ENCODE measurements at regions not wholly inside any gene's neighbourhood (a gene's known extent, or its start where the extent isn't known, plus 50 kb on each side); places are given as distances from the start of the nearest gene placed in this dataset.

DNA sequence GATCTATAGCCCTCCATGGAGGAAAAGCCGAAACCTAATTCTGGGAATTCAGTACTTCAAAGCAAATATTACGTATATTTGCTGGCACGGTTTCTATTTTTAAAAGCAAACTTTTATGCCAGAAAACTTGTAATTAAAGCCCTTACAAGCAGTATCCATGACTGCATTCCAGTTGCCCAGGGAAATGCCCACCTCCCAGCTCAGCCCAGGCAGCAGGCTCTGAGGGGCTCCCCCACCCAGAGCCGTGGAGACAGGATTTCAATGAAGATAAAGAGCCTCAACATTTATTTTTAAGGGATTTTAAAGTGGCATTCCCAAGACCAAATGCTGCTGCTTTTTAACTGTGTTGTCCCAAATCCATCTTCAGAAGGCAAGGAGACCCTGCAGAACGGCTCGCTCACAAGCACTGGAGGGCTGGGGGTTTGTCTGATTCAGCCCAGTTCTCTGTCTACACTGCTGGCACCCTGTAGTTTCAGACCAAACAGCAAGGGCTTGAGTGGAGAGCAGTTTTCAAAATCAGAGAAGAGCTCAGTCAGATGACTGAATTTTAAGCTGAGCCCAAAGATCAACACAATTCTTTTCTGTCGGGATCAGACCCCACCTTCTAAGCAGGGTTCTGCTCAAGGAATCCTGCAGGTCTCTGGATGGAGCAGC is 105.1 kb downstream of the KCNF1 start:
- no peak for DNase-seq (ENCODE audit: low read depth)

DNA sequence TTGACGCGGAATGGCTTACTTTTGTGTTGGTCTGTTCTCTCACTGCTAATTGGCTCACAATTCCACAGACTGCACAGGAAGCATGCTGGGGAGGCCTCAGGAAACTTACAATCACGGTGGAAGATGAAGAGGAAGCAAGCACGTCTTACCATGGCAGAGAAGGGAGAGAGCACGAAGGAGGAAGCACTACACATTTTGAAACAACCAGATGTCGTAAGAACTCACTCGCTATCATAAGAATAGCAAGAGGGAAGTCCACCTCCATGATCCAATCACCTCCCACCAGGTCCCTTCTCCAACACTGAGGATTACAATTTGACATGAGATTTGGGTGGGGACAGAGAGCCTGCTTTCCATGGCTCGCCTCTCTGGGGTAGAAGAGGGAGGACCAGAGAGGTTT is 106.2 kb downstream of the KCNF1 start:
- DNase-seq (ENCODE audit: low read depth): no peak

DNA sequence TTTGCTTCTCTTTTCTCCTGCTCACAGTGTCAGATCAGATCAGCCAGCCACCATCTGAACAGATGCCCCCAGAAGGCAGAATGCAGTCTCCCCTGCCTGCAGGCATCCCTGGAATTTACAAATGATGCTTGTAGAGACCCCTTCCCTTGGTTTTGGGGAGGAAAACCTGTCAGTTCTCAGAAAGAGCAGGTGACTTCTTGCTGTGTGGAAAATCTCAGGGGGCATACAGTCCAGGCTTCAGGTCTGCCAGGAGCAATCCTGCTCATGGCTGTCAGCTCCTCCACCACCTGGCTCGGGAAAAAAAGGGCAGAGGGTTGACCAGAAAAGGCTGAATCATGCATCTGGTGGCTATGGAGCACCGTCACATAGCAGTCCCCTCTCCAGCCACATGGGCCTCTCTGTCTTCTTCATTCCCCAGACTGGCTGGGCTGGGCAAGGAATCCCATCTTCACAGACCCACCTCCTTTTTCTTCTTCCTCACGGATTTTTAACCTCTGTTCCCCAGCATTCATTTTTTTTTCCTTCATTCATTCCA is 107.0 kb downstream of the KCNF1 start:
- no peak for DNase-seq (ENCODE audit: low read depth)

DNA sequence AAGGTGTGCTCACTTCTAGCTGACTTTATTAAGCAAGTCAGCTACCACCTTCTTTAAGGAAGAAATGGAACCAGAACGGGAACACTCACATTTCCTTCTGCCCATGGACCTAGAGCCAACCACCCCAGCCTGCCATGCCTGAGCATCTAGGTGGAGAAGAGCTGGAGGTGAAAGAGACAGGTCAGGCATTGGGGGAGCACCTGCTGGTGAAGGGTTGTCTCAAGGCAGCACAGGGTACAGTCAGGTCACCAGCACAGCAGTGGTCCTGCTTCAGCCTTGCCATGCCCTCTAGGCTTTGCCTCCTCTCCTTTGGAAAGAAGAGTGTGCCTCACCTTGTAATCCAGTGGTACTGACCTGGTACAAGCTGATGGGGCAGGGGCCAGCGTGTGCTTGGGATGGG is 107.9 kb downstream of the KCNF1 start:
- DNase-seq (ENCODE audit: low read depth): no peak

DNA sequence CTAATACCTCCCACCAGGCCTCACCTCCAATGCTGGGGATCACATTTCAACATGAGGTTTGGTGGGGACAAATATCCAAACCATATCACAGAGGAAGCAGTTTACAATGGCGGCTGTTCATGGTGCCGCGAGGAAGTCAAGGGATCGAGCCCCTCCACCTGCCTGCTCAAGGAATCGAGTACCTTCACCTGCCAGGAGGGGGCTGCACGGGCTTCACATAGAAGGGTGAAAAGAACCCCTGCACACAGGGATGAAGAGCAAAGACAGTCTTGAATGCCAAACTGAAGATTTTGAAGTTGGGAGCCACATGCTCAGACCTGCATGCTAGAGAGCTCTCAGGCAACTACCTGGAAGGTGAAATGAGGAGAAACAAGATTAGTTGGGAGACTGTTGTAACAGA is 110.3 kb downstream of the KCNF1 start:
- no peak for DNase-seq (ENCODE audit: low read depth)

DNA sequence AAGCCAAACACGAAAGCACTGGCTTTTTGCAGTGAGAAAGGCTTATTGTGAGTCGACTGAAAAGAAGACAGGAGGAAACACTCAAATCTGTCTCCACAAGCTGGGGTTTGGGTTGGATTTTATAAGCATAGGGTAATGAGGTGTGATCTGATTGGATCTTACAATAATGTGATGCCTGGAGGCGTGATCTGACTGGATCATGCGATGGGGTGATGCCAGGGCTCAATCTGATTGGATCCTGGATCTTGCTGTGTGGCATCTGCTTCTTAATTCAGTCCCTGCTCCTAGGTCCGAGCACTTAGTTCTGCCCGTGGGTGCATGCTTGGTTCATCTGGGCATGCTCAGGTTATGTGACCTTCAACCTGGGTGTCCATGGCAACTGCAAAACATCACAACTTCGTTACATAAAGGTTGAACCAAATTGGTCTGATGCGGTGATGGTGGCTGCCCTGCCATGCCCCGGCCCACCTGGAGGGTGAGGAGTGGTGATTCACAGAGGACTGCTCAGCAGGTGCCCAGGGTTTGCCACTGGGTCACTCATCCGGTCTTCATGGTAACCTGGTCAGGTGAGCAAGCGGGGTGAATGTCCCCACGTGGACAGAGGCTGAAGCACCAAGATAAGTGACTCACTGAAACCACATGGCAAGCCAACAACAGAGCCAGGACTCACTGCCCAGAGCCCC is 111.0 kb downstream of the KCNF1 start:
- DNase-seq (ENCODE audit: low read depth): peak; percentile 44

DNA sequence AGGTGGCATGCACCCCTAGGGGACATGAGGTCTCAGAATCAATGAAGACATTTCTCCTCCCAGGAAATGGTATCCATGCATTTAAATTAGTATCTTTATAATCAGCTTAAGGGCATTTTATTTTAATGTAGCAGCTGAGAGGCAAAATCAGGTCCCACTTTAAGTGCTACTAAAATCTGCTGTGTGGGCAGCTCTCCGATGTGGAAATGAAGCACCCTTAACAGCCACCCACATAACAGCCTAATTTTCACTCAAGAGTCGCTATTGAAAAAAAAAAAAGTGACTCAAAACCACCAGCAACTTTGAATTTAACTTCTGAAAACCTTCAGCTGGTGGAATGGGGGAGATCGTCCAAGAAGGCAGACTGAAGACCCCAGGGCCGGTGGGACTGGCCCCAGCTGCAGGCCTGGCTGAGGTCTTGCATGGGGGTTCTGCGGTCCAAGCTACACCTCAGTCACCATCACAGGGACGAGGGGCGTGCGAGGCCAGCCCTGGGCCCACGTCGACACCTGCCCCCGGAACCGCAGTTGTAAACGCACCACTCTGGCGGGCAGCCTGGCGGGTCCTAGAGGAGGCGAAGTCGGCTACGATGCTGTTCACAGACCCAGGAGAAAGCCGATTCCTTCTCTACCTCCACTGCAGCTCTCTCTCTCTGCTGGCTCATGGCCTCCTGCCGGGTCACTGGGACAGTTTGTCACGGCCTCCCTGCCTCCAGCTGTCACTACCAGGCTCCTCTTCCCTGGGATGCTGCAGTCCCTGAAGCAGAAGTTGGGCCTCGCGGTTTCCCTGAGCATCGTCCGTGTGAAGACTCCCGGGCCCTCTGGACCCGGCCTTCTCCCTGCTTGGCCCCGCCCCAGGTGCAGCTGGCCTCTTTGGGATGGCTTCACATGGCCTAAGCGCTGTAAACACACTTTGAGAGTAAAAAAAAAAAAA is 111.9 kb downstream of the KCNF1 start:
- DNase-seq (ENCODE audit: low read depth): no peak

DNA sequence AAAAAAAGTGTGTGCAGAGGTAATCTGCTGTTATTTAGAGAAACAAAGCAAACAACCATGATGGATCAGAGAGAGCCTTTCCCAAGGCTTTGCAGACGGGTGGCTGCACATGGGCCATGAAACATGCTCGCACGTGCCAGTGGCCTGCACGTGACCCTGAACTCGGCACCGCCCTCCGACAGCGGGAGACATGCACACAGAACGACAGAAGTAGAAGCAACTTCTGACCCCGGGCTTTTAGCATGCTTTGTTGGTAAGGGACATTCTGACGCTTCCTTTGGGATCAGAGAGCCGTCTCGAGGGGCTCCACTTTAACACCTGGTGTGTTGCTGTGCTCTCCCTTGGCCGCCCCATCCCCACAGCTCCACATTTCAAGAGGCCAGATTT is 112.5 kb downstream of the KCNF1 start:
- DNase-seq (ENCODE audit: low read depth): no peak

DNA sequence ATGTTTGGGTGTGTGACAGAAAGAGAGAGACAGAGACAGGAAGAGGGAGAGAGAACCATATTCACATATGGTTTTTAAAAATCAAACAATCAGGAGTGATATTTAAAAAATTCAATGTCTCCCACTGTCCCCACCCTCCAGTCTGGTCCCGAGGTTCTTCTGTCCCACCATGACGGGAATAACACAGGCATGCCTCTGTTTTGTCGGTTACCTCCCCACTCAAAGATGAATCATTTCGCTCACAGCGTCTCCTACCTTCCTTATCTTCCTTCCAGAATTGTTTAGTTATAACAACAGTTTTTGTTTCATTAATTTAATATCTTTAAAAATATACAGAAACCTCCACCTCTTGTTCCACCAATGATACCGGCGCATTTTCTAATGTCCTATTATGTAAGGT is 113.0 kb downstream of the KCNF1 start:
- DNase-seq (ENCODE audit: low read depth): no peak

DNA sequence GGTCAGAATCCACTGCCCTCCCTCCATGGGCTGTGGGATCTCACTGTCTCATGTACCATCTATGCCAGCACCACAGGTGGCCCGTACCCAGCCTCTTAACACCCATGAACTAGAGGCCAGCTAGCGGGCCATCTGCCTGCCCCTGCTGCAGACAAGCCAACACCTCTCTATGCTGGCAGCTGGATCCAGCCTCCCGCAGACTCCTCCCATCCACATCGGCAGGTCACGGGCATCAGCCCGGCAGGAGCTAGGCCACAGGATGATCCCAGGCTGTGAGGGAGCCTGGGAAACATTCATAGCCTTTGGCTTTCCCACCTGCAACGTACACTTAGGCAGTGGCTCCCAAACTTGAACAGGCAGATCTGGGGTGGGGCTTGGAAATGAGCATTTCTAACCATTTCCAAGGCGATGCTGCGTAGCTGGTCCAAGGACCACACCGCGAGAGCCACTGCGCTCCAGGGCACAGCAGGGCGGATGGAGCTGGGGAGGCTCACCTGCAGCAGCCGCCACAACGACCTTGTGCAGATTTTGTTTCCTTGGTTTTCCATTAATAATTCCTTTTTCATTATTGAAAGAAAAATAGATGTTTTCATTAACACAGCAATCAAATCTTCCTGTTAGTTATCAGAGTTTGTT is 114.7 kb downstream of the KCNF1 start:
- DNase-seq (ENCODE audit: low read depth): no peak

DNA sequence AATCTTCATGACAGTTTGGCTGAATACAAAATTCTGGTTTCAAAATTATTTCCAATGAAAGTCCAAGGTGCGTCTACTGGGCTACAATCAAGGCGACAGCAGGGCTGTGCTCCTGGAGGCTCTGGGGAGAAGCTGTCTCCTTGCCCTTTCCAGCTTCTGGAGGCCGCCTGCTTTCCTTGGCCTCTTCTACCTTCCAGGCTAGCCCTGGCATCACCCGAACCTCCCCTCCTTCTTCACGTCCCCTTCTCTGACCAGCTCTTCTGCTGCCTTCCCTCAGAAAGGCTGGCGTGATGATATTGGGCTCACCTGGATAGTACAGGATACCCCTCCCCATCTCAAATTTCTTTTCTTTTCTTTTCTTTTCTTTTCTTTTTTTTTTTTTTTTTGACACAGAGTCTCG is 115.5 kb downstream of the KCNF1 start:
- DNase-seq (ENCODE audit: low read depth): no peak

DNA sequence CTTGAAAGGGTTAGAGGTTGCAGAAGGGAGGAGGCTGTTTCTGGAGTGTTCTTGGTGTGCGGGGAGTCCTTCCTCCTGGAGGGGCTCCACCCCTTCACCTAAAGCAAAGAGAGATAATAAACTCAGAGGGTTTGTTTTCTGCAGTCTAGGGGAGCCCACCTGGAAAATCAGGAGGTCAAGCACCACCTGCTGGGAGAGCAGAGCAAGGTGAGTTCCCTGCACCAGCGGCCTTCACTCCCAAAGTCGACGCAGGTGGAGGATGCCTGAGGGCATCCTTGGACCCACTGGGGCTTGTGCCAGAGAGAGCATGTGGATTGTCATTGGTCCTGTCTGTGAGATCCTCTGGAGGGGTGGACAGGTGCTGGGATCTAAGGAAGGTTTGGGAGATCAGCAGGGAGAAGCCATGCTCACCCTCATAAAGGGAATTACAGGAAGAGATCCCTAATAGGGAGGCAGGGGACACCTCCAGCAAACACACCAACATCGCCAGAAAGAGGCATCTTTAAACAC is 116.7 kb downstream of the KCNF1 start:
- DNase-seq (ENCODE audit: low read depth): no peak

DNA sequence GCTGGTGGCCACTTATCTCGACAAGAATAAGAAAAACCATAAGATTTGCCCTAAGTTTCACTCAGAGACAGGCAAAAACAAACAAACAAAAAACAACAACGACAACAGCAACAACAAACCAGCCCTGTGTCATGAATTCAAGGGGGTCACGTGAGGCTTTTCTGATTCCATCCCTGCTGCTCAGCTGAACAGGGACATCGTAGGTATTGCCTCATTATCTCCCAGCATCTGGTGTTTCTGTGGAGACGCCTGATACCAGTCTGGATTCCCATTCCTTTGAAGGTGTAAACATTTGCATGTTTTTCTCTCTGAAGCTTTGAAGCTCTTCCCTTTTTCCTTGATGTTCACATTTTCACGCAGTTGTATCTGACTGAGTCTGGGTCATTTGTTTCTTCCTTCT is 117.4 kb downstream of the KCNF1 start:
- no peak for DNase-seq (ENCODE audit: low read depth)

DNA sequence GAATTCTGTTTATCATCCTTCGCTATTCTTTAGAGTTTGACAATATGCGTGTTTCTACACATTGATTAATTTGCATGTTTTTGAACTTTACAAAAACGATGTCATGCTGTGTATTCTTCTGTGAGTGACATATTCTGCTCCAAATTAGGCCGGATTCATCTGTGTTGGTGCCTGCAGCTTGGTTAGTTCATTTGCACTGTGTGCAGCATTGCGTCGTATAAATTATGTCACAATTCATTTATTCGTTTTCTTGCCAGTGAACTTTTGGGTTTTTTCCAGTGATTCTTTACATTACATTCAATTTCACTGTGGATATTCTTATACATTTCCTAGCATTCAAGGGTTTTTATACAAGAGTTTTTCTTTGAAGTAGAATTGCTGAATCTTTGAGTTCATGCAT is 118.3 kb downstream of the KCNF1 start:
- DNase-seq (ENCODE audit: low read depth): no peak

DNA sequence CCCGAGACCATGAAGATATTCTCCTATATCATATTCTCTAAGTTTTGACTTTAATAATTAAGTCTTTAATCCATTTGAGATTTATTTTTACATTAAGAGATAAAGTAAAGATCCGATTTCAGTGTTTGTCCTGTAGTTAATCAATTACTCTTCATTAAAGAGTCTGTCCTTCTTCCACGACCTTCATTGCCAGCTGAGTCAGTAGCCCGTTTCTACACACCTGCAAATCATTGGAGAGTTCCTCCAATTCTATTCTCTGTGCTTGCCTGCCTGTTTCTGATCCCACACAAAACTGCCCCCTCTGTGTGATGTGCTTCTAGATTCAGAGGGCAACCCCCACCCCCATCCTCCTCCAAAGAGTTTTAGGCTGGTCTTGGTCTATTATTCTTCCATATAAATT is 119.2 kb downstream of the KCNF1 start:
- no peak for DNase-seq (ENCODE audit: low read depth)

DNA sequence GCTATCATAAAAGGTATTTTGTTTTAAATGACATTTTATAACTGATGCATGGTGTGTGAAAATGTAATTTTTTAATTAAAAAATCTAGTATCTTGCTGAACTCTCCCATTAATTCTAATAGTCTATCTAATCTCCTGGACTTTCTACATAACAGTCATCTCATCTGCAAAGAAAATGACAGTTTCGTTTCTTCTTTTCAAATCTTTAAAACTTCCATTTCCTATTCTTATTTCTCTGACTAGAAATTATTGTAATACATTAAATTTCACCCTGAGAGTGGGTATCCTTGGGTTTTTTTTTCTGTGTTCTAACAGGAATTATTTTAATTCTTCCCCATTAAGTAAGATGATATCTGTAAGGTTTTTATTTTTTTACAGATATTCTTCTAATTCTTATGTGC is 120.1 kb downstream of the KCNF1 start:
- no peak for DNase-seq (ENCODE audit: low read depth)

DNA sequence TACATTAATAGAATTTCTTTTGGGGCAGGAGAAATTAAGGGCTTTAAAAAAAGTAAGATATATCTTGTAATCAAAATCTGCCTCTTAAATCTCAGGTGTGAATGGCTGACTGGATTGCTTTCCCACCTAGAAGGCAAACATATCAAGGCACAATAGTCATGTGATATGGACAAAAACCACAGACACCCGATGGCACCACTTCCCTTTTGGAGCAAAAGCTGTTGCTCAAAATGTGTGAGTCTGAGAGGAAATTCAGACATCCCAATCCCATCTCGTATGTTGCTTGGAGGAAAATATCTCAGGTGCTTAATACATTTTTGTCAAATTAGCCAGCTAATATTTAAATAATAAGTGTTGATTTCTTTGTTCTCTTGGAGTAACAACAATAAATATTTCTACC is 120.7 kb downstream of the KCNF1 start:
- DNase-seq (ENCODE audit: low read depth): no peak

DNA sequence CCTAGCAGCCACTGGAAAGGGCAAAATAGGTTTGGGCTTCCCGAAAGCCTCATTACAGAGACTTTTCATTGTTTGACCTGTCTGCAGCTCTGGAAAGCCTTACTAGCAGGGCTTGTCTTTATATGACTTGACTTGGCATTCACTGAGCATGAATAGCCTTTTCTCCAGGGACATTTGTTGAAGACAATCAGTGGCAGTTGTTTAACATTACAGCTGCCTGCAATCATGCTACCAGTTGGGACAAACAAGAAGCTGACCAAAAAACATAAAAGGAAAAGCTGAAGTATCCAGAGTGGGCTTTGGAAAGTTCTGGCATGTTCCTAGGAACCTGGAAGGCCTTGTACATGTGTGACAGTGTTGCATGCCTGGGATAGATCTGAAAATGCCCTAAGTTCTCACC is 121.4 kb downstream of the KCNF1 start:
- no peak for DNase-seq (ENCODE audit: low read depth)

DNA sequence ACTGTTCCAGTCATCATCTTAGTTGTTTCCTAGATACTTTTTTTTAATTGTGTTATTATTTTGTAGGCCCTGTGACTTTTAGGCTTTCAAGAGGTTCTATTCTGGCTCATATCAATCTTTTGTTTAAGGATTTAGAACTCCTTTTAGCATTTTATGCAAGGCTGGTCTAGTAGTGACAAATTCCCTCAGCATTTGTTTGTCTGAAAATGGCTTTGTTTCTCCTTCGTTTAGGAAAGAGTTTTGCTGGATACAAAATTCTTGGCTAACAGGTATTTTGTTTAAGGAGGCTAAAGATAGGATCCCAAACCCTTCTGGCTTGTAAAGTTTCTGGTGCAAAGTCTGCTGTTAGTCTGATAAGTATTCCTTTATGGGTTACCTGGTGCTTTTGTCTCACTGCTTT is 116.6 kb upstream of the SLC66A3 start:
- no peak for DNase-seq (ENCODE audit: low read depth)

DNA sequence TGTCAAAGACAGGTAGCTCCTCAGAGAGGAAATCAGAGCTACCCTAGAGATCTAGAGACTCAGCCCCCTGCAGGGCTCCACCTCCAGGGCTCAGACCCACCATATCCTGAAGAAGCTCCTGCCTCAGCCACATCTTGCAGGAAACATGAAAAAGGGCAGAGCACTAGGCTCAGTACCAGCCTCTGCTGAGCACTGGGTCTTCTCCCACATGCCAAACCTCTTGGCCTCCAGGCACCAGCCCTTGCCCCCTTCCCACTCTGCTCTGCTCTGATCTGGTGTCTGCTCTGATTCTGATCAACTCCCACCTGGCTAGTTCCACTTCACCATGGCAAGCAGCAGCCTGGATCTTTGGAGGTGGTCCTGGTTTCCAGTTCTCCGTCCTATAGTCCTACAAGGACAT is 114.3 kb upstream of the SLC66A3 start:
- DNase-seq (ENCODE audit: low read depth): no peak

DNA sequence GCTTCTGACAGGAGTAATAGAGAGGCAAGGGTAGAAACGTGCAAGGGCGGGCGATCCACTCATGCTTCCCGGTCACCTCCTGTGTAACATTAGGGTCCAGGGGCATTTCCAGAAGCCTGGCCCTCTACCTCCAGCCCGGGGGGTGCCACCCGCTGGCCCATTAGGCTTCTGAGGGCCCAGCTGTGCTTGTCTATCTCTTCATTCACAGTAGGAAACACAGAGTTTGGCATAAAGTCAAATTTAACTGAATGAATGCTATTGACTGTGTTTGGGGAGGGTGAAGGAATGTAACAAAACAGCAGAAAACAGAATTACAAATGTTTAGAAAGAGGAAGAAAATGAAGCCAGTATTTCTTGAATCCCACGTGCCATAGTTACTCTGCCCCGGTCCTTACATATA is 112.4 kb upstream of the SLC66A3 start:
- no peak for DNase-seq (ENCODE audit: low read depth)

DNA sequence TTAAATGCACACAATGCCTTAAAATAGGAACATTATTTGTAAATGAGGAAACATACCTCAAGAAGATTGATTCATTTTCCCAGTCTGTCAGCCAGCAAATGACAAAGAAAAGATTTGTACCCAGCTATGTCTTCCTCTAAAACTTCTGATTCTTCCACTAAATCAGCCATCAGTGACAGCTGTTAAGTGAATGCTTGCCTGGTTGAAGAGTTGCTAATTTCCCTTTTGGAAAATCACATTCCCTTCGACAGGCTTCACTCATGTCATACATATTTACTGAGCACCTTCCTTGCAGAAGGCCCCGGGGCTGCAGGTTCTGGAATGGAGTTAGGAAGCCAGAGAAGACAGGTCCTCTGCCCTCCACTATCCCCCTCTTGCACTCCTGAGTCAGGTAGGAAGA is 112.0 kb upstream of the SLC66A3 start:
- DNase-seq (ENCODE audit: low read depth): no peak
